NCI-H2171 treated with DMSO at 0.1 percent for 48 hours (cell line): ENCODE measurements at regions not wholly inside any gene's neighbourhood (a gene's known extent, or its start where the extent isn't known, plus 50 kb on each side); places are given as distances from the start of the nearest gene placed in this dataset.
"Not testable (repeated sequence)": the region's sequence is repeated elsewhere in the genome, so short reads cannot be mapped to it uniquely, and the experiment has no call there.

ENCODE experiments used
- DNase-seq: peaks from one replicate; lab custom pipeline; 2025; lab: John Stamatoyannopoulos, UW

DNA sequence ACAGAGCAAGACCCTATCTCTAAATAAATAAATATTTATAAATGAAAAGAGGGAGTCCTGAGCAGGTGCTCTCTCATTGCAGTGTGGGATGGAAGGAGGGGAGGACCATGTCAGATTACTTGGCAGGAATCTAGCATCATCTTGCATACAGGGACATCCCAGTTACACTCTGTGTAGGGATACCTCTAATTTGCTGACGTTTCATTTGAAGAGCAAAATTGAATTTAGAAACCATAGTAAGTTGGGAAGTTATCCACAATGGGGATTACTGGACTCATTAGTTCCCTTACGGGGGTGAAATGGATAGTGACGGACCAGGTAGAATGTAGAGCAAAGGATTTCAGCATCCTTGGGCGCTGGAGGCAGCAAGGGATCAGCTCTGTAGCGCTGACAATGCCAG lies 52.1 kb downstream of the ARHGEF18 start:
- no peak for DNase-seq

GRCh38 chr19:7401694-7402093 lies 53.0 kb downstream of the ARHGEF18 start:
- no peak for DNase-seq

GRCh38 chr19:7405482-7405881 lies 56.7 kb downstream of the ARHGEF18 start:
- DNase-seq, result not testable (repeated sequence)

DNA sequence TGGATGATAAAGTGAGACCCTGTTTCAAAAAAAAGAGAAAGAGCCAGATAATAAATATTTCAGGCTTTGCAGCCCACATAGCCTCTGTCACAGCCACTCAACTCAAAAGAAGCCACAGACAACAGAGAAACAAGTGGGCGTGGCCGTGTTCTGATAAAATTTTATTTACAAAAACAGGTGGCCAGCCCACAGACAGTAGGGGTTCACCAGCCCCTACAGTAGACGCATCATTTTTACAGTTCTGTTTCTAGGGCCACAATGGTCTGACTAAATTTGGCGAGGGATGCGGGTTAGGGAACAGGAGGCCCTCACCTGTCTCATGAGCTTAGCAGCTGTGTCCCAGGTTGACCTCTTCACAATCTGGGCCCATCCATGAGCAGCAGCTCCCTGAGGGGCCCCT lies 59.5 kb downstream of the ARHGEF18 start:
- DNase-seq, result no peak

GRCh38 chr19:7410946-7411345 lies 62.2 kb downstream of the ARHGEF18 start:
- no peak for DNase-seq

DNA sequence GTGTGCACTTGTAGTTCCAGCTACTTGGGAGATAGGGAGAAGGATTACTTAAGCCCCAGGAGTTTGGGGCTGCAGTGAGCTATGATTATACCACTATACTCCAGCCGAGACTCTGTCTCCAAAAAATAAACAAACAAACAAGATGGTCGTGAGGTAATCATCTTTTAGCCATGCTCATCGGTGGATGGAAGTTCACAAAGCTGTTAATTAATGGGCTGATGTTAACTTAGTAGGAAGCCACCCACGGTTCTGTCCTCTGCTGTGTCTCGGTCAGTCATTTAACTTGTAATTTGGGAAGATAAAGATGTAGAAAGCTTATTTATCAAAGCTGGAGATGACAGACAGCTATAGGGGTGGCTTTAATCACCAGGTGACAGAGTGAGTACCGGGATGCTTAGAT lies 64.9 kb downstream of the ARHGEF18 start:
- no peak for DNase-seq

- no peak for DNase-seq
Observed at GRCh38 chr19:7415163-7415856, 66.6 kb downstream of the ARHGEF18 start.

GRCh38 chr19:7415857-7416371 lies 67.2 kb downstream of the ARHGEF18 start:
- DNase-seq, result no peak

DNA sequence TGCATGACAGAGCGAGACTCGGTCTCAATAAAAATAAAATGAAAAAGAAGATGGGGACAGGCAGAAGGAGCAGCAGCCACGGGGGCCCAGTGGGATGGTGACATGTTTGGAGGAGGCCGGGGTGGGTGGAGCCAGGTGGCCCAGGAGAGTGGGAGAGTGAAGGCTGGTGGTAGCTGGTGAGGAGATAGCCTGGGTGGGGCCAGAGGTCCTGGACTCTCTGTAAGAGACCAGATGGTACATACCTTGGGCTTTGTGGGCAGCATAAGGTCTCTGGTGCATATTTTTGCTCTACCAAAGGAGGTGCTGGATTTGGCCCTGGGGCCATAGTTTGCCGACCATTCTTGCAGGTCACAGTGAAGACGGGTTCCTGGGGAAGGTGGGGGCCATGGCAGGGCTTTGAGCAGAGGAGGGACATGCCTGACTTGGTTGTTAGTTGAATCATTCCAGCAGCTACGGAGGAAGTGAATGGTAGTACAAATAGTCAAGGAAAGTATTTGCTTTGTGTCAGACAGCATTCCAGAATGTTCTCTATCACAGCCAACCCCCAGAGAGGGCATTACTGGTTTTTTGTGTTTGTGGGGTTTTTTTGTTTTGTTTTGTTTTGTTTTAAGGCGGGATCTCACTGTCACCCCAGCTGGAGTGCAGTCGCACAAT lies 69.1 kb downstream of the ARHGEF18 start:
- no peak for DNase-seq

GRCh38 chr19:7418596-7418995 lies 69.9 kb downstream of the ARHGEF18 start:
- DNase-seq, result peak; percentile 81

DNA sequence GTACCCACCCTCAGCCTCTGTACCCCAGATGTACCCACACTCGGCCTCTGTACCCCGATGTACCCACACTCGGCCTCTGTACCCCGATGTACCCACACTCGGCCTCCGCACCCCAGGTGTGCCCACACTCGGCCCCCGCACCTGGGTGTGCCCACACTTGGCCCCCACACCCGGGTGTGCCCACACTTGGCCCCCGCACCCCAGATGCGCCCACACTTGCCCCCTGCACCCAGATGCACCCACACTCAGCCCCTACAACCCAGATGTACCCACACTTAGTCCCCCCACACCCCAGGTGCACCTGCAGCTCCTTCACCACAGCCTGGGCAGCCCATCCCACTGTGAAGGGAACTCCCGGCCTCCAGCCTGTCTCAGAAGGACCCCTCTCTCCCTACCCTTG lies 69.7 kb downstream of the PEX11G start:
- DNase-seq, result no peak

DNA sequence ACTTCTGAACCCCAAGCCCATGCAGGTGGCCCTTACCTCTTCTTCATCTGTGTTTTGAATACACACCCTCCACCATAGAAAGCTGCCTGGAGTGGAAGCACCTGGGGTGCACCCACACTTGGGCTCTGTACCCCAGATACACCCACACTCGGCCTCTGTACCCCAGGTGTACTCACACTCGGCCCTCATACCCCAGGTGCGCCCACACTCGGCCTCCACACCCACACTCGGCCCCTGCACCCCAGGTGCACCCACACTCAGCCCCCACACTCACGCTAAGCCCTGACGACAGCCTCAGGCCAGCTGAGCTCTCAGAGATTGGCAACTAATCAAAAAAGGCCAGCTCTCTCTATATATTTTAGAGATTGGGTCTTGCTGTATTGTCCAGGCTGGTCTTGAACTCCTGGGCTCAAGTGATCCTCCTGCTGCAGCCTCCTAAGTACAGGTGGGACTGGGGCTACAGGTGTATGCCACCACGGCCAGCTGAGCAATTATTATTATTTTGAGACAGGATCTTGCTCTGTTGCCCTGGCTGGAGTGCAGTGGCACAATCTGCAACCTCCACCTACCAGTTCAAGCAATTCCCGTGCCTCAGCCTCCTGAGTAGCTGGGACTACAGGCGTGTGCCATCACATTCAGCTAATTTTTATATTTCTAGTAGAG lies 68.9 kb downstream of the PEX11G start:
- DNase-seq, result no peak

DNA sequence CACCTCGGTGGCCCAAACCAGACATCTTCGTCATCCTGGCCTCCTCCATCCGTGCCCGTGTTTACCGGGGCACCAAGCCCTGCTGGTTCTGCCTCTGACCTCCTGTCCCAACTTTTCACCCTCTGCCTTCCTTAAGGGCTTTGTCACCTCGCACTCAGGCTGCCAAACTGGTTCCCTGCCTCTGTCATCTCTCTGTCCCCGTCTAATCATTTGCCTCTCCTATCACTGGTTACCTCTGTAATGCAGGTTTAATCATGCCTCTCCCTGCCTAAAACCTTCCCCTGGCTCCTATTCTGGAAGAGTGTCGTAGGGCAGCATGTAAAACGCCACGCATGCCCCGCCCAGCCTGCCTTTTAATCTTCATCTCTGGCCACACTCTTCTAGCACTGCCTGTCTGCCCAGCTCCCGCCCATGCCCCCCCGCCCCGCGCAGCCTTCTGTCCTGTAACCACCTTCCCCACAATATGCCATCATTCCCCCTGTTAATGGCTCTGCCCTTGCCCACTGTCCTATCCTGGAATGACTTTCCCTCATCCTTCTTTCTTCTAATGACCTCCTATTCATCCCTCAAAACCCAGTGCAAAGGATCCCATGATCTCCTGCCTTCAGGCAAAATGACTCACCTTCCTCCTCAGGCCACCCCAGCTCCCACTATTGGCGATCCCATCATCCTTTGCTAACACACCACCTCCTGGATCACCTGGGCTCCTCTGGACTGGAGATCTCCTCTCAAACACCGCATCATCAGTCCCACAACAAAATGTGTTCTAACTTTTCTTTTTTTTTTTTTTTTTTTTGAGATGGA lies 66.7 kb downstream of the PEX11G start:
- DNase-seq, result no peak
